ENCODE measurements at regions not wholly inside any gene's neighbourhood (a gene's known extent, or its start where the extent isn't known, plus 50 kb on each side); places are given as distances from the start of the nearest gene placed in this dataset.
"Not testable (repeated sequence)": the region's sequence is repeated elsewhere in the genome, so short reads cannot be mapped to it uniquely, and the experiment has no call there.

GRCh38 chr9:134568811-134569210, 72.8 kb upstream of the COL5A1 start:
- TF ChIP-seq CTCF (conservative IDR thresholded peaks at IDR 0.05; ENCODE audit: low read depth), result no peak
- H3K27ac ChIP-seq, result no peak overlapping the region
- CTCF ChIA-PET, result no interaction called here
- DNase-seq (ENCODE audit: low spot score), result no peak
- POLR2A ChIA-PET (ENCODE audit: low non-redundant PET), result no interaction called here

- H3K27ac ChIP-seq, result no peak overlapping the region
- no peak for TF ChIP-seq CTCF (conservative IDR thresholded peaks at IDR 0.05; ENCODE audit: low read depth)
- no peak for DNase-seq (ENCODE audit: low spot score)
- ChIA-PET POLR2A (ENCODE audit: low non-redundant PET) (no interaction called here), CTCF (interaction anchor here (1.1 kb wide), 1 partner anchor 16 kb away, joined by 4 read pairs; no protein-coding TSS in a partner anchor)
Observed at GRCh38 chr9:134569626-134570025, 72.0 kb upstream of the COL5A1 start.

- no peak for TF ChIP-seq CTCF (conservative IDR thresholded peaks at IDR 0.05; ENCODE audit: low read depth)
- CTCF ChIA-PET, result interaction anchor here (1.1 kb wide), 1 partner anchor 16 kb away, joined by 4 read pairs; no protein-coding TSS in a partner anchor
- POLR2A ChIA-PET (ENCODE audit: low non-redundant PET), result no interaction called here
- no peak overlapping the region for H3K27ac ChIP-seq
- DNase-seq (ENCODE audit: low spot score), result no peak
Observed at GRCh38 chr9:134570151-134570621, 71.4 kb upstream of the COL5A1 start.

- CTCF ChIA-PET, result interaction anchor here (0.6 to 1.1 kb wide), 2 partner anchors 15 to 761 kb away, joined by 3 to 4 read pairs; no protein-coding TSS in a partner anchor
- TF ChIP-seq CTCF (conservative IDR thresholded peaks at IDR 0.05; ENCODE audit: low read depth), result no peak
Observed at GRCh38 chr9:134570711-134571325, 70.8 kb upstream of the COL5A1 start.

GRCh38 chr9:134571326-134571931, 70.2 kb upstream of the COL5A1 start:
- no peak for TF ChIP-seq CTCF (conservative IDR thresholded peaks at IDR 0.05; ENCODE audit: low read depth)
- CTCF ChIA-PET, result no interaction called here
- POLR2A ChIA-PET (ENCODE audit: low non-redundant PET), result no interaction called here
- H3K27ac ChIP-seq, result peak overlapping the region; percentile 10
- no peak for DNase-seq (ENCODE audit: low spot score)

More at GRCh38 chr9:134570711-134571325, 70.8 kb upstream of the COL5A1 start:
- peak overlapping the region; percentile 10 for H3K27ac ChIP-seq
- no peak for DNase-seq (ENCODE audit: low spot score)
- POLR2A ChIA-PET (ENCODE audit: low non-redundant PET), result no interaction called here

- no peak for DNase-seq (ENCODE audit: low spot score)
- no peak for TF ChIP-seq CTCF (conservative IDR thresholded peaks at IDR 0.05; ENCODE audit: low read depth)
- no peak overlapping the region for H3K27ac ChIP-seq
- POLR2A ChIA-PET (ENCODE audit: low non-redundant PET), result no interaction called here
- CTCF ChIA-PET, result no interaction called here
Observed at GRCh38 chr9:134571946-134572917, 69.4 kb upstream of the COL5A1 start.

- DNase-seq (ENCODE audit: low spot score); POLR2A ChIA-PET (ENCODE audit: low non-redundant PET); CTCF ChIA-PET; H3K27ac ChIP-seq: not testable (repeated sequence)
Observed at GRCh38 chr9:134574686-134575085, 66.9 kb upstream of the COL5A1 start.
